ENCODE measurements at regions not wholly inside any gene's neighbourhood (a gene's known extent, or its start where the extent isn't known, plus 50 kb on each side); places are given as distances from the start of the nearest gene placed in this dataset.

DNA sequence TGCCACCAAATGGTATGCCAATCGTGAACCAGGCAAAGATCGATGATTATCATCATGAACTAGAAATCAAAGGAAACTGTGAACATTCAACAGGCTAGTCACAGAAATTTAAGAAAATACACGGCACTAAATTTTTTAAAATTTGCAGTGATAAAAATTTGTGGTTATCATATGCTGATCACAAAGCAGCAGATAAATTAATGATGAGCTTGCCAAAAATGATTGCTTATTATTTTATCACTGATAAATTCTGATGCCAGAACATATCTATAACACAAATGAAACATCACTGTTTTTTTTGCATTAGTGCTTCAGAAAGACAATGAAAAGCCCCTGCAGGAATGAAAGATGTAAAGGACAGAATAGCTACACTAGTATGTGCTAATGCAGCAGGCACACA, 1413.2 kb upstream of the MAP3K7 start:
- Histone ChIP-seq H3K27me3 (ENCODE audit: control insufficient read depth, insufficient read depth, low read length) (no peaks in the 10 kb centered on the region), H3K27ac (ENCODE audit: low read depth, low read length) (no peak overlapping the region), H3K9ac (ENCODE audit: low read length) (no peak overlapping the region), H3K4me3 (ENCODE audit: low read length) (no peak overlapping the region), H3K36me3 (ENCODE audit: control insufficient read depth, insufficient read depth, low read length) (no peaks in the 10 kb centered on the region), H3K4me1 (ENCODE audit: control insufficient read depth, insufficient read depth, low read length) (no peaks in the 10 kb centered on the region)

DNA sequence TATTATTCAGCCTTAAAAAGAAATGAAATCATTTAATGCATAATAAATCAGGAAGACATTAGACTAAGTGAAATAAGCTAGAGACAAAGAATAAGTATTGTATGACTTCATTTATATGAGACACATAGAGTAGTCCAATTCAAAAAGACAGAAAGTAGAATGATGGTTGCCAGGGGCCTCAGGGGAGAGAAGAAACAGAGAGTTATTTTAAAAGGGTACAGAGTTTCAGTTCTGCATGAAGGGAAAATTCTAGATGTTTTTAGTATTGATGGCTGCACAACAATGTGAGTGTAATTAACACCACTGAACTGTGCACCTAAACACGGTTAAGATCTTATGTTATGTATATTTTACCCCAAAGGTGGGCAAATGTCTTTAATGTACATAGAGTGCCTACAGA, 1407.9 kb upstream of the MAP3K7 start:
- H3K4me3 ChIP-seq (ENCODE audit: low read length): no peak overlapping the region
- H3K27me3 ChIP-seq (ENCODE audit: control insufficient read depth, insufficient read depth, low read length): no peaks in the 10 kb centered on the region
- no peaks in the 10 kb centered on the region for H3K36me3 ChIP-seq (ENCODE audit: control insufficient read depth, insufficient read depth, low read length)
- no peak overlapping the region for H3K9ac ChIP-seq (ENCODE audit: low read length)
- H3K4me1 ChIP-seq (ENCODE audit: control insufficient read depth, insufficient read depth, low read length): no peaks in the 10 kb centered on the region
- H3K27ac ChIP-seq (ENCODE audit: low read depth, low read length): no peak overlapping the region

DNA sequence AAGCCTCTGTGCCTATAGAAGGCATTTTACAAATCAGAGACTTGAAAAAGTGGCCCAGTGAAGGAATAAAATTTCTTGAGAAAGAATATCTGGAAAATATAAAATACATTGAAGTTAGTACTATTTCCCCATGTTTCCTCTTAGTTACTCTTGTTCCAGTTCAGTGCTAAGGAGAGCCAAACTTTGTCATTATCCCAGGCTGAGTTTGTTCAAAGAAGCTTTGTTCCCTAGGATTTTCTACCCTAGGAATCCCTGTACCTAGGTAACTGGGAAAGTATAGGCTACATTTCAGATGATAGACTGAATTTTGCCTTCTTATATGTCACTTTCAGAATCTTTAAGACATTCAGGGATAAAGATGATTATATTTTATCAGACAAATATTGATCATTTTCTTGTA, 1395.7 kb upstream of the MAP3K7 start:
- H3K4me3 ChIP-seq (ENCODE audit: low read length): no peak overlapping the region
- H3K27ac ChIP-seq (ENCODE audit: low read depth, low read length): no peak overlapping the region
- H3K9ac ChIP-seq (ENCODE audit: low read length): no peak overlapping the region
- H3K36me3 ChIP-seq (ENCODE audit: control insufficient read depth, insufficient read depth, low read length): no peaks in the 10 kb centered on the region
- no peaks in the 10 kb centered on the region for H3K4me1 ChIP-seq (ENCODE audit: control insufficient read depth, insufficient read depth, low read length)
- H3K27me3 ChIP-seq (ENCODE audit: control insufficient read depth, insufficient read depth, low read length): no peaks in the 10 kb centered on the region

DNA sequence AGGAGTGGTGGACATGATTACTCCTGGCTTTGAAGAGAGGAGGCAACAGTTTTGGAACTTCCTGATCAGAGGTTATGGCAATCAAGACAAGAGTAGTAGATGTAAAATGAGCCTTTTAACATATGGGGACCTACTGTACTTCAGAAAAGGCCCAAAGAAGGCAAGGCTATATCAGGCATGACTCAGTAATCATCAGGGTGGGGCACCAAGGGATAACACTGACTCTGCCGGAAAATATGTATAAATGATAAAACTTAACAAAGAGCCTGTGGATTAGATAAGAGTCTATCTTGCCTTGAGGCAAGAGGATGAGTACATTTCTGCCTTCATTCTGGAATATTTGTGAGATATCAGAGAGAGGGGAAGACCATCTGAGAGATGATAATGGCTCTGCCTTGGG, 1389.9 kb upstream of the MAP3K7 start:
- H3K36me3 ChIP-seq (ENCODE audit: control insufficient read depth, insufficient read depth, low read length): no peaks in the 10 kb centered on the region
- no peaks in the 10 kb centered on the region for H3K27me3 ChIP-seq (ENCODE audit: control insufficient read depth, insufficient read depth, low read length)
- H3K27ac ChIP-seq (ENCODE audit: low read depth, low read length): no peak overlapping the region
- H3K4me1 ChIP-seq (ENCODE audit: control insufficient read depth, insufficient read depth, low read length): no peaks in the 10 kb centered on the region
- H3K9ac ChIP-seq (ENCODE audit: low read length): no peak overlapping the region
- no peak overlapping the region for H3K4me3 ChIP-seq (ENCODE audit: low read length)

DNA sequence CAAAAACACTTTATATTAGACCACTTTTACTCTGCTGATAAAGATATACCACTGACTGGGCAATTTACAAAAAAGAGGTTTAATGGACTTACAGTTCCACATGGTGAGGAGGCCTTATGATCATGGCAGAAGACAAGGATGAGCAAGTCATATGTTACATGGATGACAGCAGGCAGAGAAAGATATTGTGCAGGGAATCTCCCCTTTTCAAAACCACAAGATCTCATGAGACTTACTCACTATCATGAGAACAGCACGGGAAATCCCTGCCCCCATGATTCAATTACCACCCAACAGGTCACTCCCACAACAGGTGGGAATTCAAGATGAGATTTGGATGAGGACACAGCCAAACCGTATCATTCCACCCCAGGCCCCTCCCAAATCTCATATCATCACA, 1383.8 kb upstream of the MAP3K7 start:
- Histone ChIP-seq H3K4me3 (ENCODE audit: low read length) (no peak overlapping the region), H3K36me3 (ENCODE audit: control insufficient read depth, insufficient read depth, low read length) (no peaks in the 10 kb centered on the region), H3K9ac (ENCODE audit: low read length) (no peak overlapping the region), H3K27ac (ENCODE audit: low read depth, low read length) (no peak overlapping the region), H3K4me1 (ENCODE audit: control insufficient read depth, insufficient read depth, low read length) (no peaks in the 10 kb centered on the region), H3K27me3 (ENCODE audit: control insufficient read depth, insufficient read depth, low read length) (no peaks in the 10 kb centered on the region)

DNA sequence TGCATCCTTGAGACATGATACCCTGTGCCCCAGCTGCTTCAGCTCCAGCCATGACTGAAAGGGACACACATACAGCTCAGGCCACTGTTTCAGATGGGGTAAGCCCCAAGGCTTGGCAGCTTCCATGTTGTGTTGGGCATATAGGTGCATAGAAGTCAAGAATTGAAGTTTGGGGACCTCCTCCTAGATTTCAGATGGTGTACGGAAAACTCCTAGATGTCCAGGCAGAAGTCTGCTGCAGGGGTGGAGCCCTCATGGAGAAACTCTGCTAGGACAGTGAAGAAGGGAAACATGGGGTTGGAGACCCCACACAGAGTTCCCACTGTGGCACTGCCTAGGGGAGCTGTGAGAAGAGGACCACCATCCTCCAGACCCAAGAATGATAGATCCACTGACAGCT, 1379.0 kb upstream of the MAP3K7 start:
- Histone ChIP-seq H3K4me3 (ENCODE audit: low read length) (no peak overlapping the region), H3K27me3 (ENCODE audit: control insufficient read depth, insufficient read depth, low read length) (no peaks in the 10 kb centered on the region), H3K4me1 (ENCODE audit: control insufficient read depth, insufficient read depth, low read length) (no peaks in the 10 kb centered on the region), H3K36me3 (ENCODE audit: control insufficient read depth, insufficient read depth, low read length) (no peaks in the 10 kb centered on the region), H3K27ac (ENCODE audit: low read depth, low read length) (no peak overlapping the region), H3K9ac (ENCODE audit: low read length) (no peak overlapping the region)

DNA sequence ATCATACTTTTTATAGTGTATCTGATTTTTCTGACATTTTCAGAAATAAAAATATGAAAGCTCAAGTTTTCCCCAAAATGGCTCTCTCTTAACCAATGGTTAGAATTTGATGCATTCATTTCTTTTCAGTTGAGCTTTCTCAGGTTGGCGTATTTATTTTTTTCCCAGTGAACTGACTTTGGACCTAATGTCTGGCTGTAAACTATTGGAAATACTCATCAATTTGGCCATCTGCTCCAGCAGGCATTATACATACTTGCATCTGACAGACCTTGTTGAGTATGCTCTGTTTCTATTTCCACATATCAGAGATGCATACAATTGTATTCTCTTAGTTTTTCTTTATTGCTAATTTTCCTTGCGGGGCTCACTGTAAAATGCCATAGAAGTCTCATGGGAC, 1374.8 kb upstream of the MAP3K7 start:
- no peaks in the 10 kb centered on the region for H3K36me3 ChIP-seq (ENCODE audit: control insufficient read depth, insufficient read depth, low read length)
- H3K27me3 ChIP-seq (ENCODE audit: control insufficient read depth, insufficient read depth, low read length): no peaks in the 10 kb centered on the region
- H3K4me1 ChIP-seq (ENCODE audit: control insufficient read depth, insufficient read depth, low read length): no peaks in the 10 kb centered on the region
- H3K27ac ChIP-seq (ENCODE audit: low read depth, low read length): no peak overlapping the region
- H3K9ac ChIP-seq (ENCODE audit: low read length): no peak overlapping the region
- H3K4me3 ChIP-seq (ENCODE audit: low read length): no peak overlapping the region

DNA sequence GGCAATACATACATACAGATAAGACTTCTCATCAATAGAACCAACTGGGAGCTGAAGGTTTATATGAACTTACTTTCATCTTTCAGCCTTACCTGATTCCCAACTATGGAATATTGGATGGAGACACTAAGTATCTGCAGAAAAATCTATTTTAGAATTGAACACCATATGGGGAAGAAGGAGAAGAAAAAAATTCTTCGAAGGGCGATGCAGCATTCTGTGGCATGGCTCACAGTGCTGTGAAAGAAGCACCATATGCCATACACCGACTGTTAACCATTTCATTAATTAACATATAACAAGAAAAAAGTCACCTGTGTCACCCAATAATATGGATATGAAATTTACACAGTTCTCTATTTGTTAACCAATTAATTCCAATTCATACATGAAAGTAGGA, 1374.4 kb upstream of the MAP3K7 start:
- H3K9ac ChIP-seq (ENCODE audit: low read length): no peak overlapping the region
- no peaks in the 10 kb centered on the region for H3K27me3 ChIP-seq (ENCODE audit: control insufficient read depth, insufficient read depth, low read length)
- H3K27ac ChIP-seq (ENCODE audit: low read depth, low read length): no peak overlapping the region
- no peaks in the 10 kb centered on the region for H3K36me3 ChIP-seq (ENCODE audit: control insufficient read depth, insufficient read depth, low read length)
- no peak overlapping the region for H3K4me3 ChIP-seq (ENCODE audit: low read length)
- no peaks in the 10 kb centered on the region for H3K4me1 ChIP-seq (ENCODE audit: control insufficient read depth, insufficient read depth, low read length)

DNA sequence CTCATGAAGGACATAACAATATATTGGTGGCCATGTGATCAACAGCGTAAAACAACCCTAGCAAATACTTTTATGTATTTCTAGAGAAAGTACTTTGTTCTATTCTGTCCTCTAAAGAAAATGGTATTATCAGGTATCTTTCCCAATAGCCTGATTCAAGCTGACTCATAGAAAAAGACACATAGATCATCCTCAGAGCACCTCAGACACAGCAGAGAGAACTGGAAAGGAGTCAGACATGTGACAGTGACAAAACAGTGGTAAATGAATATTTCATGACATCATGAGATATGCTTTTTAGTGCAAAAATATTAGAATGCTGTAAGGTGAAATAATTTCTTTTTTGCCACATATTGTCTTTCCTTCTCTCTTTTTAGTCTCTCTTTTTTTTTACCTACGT, 1355.0 kb upstream of the MAP3K7 start:
- no peaks in the 10 kb centered on the region for H3K27me3 ChIP-seq (ENCODE audit: control insufficient read depth, insufficient read depth, low read length)
- no peaks in the 10 kb centered on the region for H3K4me1 ChIP-seq (ENCODE audit: control insufficient read depth, insufficient read depth, low read length)
- H3K9ac ChIP-seq (ENCODE audit: low read length): no peak overlapping the region
- no peak overlapping the region for H3K4me3 ChIP-seq (ENCODE audit: low read length)
- no peak overlapping the region for H3K27ac ChIP-seq (ENCODE audit: low read depth, low read length)
- no peaks in the 10 kb centered on the region for H3K36me3 ChIP-seq (ENCODE audit: control insufficient read depth, insufficient read depth, low read length)

DNA sequence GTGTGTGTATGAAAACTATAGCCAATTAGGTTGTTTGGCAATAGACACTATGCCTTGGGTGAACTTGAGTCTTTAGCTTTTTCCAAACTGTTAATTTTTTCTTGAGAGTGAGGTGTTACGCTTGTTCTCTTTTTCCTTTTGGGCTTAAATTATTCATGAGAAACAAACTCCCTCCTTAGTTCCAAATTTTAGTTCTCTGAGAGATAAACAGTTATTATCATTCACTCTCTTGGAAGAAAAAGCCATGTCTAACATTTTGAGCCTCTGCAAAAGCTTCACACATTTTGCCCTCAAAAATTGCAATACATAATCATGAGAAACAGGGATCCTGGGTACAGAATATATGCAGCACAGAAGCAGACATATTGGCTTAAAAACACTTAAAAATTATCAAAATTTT, 1353.9 kb upstream of the MAP3K7 start:
- no peak overlapping the region for H3K9ac ChIP-seq (ENCODE audit: low read length)
- H3K27ac ChIP-seq (ENCODE audit: low read depth, low read length): no peak overlapping the region

DNA sequence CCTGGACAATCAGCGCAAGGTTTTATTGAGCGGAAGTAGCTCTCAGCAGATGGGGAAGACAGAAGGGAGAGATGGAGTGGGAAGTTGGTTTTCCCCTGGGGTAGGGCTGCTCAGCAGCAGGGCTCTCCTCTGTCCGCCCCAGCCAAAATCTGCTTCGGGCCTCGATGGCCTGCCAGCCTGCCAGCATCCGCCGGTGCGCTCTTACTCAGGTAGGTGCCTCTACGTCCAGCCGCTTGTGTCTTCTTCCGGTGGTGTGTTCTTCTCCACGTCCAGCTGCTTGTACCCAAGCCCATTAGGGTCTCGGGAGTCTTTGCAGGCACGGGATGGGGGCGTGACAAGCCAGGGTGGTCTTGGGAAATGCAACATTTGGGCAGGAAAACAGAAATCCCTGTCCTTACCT, 1340.0 kb upstream of the MAP3K7 start:
- H3K27ac ChIP-seq (ENCODE audit: low read depth, low read length): no peak overlapping the region
- no peak overlapping the region for H3K4me3 ChIP-seq (ENCODE audit: low read length)
- H3K9ac ChIP-seq (ENCODE audit: low read length): no peak overlapping the region

More for the DNA sequence above, 1353.9 kb upstream of the MAP3K7 start:
- Histone ChIP-seq H3K27me3 (ENCODE audit: control insufficient read depth, insufficient read depth, low read length) (no peaks in the 10 kb centered on the region), H3K4me1 (ENCODE audit: control insufficient read depth, insufficient read depth, low read length) (no peaks in the 10 kb centered on the region), H3K36me3 (ENCODE audit: control insufficient read depth, insufficient read depth, low read length) (no peaks in the 10 kb centered on the region), H3K4me3 (ENCODE audit: low read length) (no peak overlapping the region)

DNA sequence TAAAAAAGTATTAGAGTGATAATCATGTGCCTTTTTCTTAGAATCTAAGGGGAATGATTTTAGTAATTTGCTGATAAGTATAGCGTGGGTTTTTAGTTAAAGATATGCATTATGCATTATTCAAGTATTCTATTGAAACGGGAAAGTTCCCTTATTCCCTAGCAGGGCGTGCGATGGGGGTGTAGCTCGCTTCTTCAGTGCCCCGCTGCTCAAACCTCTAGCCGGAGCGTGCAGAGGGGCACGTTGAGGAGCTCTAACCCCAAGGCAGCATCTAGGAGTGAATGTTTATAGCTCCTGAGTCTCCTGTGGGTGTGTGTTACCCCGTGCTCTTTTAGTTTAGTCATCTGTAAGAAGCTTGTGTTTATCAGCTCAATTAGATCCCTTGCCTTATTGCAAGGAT, 1339.5 kb upstream of the MAP3K7 start:
- no peak overlapping the region for H3K27ac ChIP-seq (ENCODE audit: low read depth, low read length)
- no peak overlapping the region for H3K4me3 ChIP-seq (ENCODE audit: low read length)

More for the DNA sequence above, 1340.0 kb upstream of the MAP3K7 start:
- Histone ChIP-seq H3K4me1 (ENCODE audit: control insufficient read depth, insufficient read depth, low read length) (no peaks in the 10 kb centered on the region), H3K27me3 (ENCODE audit: control insufficient read depth, insufficient read depth, low read length) (no peaks in the 10 kb centered on the region), H3K36me3 (ENCODE audit: control insufficient read depth, insufficient read depth, low read length) (no peaks in the 10 kb centered on the region)

DNA sequence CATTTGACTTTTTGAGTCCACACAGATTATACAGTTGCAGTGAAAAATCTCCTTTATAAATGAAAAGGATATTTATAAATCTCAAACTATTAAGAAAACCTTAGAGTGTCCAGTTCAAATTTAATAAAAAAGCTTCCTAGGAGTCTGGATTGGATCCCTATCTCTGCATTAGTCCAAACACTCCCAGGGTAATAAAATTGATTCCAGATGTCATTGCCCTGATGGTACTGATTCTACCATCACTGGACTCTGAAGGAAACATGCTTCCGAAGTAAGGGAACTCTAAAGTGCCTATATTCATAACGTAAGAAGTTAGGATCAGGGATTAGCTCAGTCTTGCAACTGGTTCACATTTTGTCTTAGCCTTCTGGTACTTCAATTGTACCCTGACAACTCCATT, 1325.1 kb upstream of the MAP3K7 start:
- no peaks in the 10 kb centered on the region for H3K36me3 ChIP-seq (ENCODE audit: control insufficient read depth, insufficient read depth, low read length)
- no peaks in the 10 kb centered on the region for H3K4me1 ChIP-seq (ENCODE audit: control insufficient read depth, insufficient read depth, low read length)
- no peaks in the 10 kb centered on the region for H3K27me3 ChIP-seq (ENCODE audit: control insufficient read depth, insufficient read depth, low read length)
- no peak overlapping the region for H3K9ac ChIP-seq (ENCODE audit: low read length)
- no peak overlapping the region for H3K4me3 ChIP-seq (ENCODE audit: low read length)
- H3K27ac ChIP-seq (ENCODE audit: low read depth, low read length): no peak overlapping the region

More for the DNA sequence above, 1339.5 kb upstream of the MAP3K7 start:
- Histone ChIP-seq H3K9ac (ENCODE audit: low read length) (no peak overlapping the region), H3K27me3 (ENCODE audit: control insufficient read depth, insufficient read depth, low read length) (no peaks in the 10 kb centered on the region), H3K36me3 (ENCODE audit: control insufficient read depth, insufficient read depth, low read length) (no peaks in the 10 kb centered on the region), H3K4me1 (ENCODE audit: control insufficient read depth, insufficient read depth, low read length) (no peaks in the 10 kb centered on the region)

All from rectal smooth muscle tissue (tissue), 1 donor.